Liver (tissue), 7 donors: ENCODE measurements at regions not wholly inside any gene's neighbourhood (a gene's known extent, or its start where the extent isn't known, plus 50 kb on each side); places are given as distances from the start of the nearest gene placed in this dataset.

Experiments used
- DNase-seq: peaks from one replicate; pipeline ENCODE4 v3.0.0-alpha.2; 2017; ENCODE audit warnings: low spot score
- H3K27ac ChIP-seq, 2 donors: one replicate each; pipeline ENCODE4 v1.7.0; 2013; ENCODE audit warnings: inconsistent platforms in 2 of 2, low read length in 2 of 2, control low read depth in 1 of 2, low read depth in 1 of 2, mild to moderate bottlenecking in 1 of 2
- H3K27me3 ChIP-seq, 4 donors: one replicate each; pipeline versions ENCODE4 v1.6.1 to v1.7.0; 2013; ENCODE audit warnings: low read length in 3 of 4, inconsistent platforms in 1 of 4, mild to moderate bottlenecking in 1 of 4, moderate library complexity in 1 of 4; ENCODE audit not compliant: control insufficient read depth in 4 of 4, insufficient read depth in 4 of 4
- H3K36me3 ChIP-seq, 4 donors: one replicate each; pipeline versions ENCODE4 v1.6.1 to v1.7.0; 2013; ENCODE audit warnings: low read length in 3 of 4, mild to moderate bottlenecking in 3 of 4, low read depth in 1 of 4, moderate library complexity in 1 of 4; ENCODE audit not compliant: control insufficient read depth in 4 of 4, insufficient read depth in 3 of 4
- H3K4me1 ChIP-seq, 4 donors: one replicate each; pipeline versions ENCODE4 v1.6.1 to v1.7.0; 2013; ENCODE audit warnings: low read length in 3 of 4, mild to moderate bottlenecking in 3 of 4, moderate library complexity in 1 of 4; ENCODE audit not compliant: control insufficient read depth in 4 of 4, insufficient read depth in 4 of 4
- H3K4me3 ChIP-seq, 3 donors: one replicate each; pipeline versions ENCODE4 v1.6.1 to v1.7.0; 2013; ENCODE audit warnings: low read length in 3 of 3, control low read depth in 1 of 3, low read depth in 1 of 3, mild to moderate bottlenecking in 1 of 3
- H3K9ac ChIP-seq, 2 donors: one replicate each; pipeline ENCODE4 v1.7.0; 2013; ENCODE audit warnings: low read length in 2 of 2, mild to moderate bottlenecking in 2 of 2, moderate library complexity in 2 of 2, control low read depth in 1 of 2, low read depth in 1 of 2
- H3K9me3 ChIP-seq, 4 donors: one replicate each; pipeline versions ENCODE4 v1.6.1 to v1.7.0; 2013; ENCODE audit warnings: low read length in 3 of 4; ENCODE audit not compliant: control insufficient read depth in 4 of 4
- ATF3 ChIP-seq: IDR thresholded peaks from 2 replicates; pipeline ENCODE4 v1.6.1; 2016; ENCODE audit warnings: antibody characterized with exemption
- EGR1 ChIP-seq, 2 donors: IDR thresholded peaks; 2 replicates each; pipeline ENCODE4 v1.6.1; 2016 to 2018; ENCODE audit warnings: antibody characterized with exemption in 2 of 2, low read depth in 2 of 2
- FOXA1 ChIP-seq: IDR thresholded peaks from 2 replicates; pipeline ENCODE4 v1.6.1; 2016; ENCODE audit warnings: antibody characterized with exemption
- GABPA ChIP-seq, 2 donors: IDR thresholded peaks in 1 of 2; conservative IDR thresholded peaks in 1 of 2; 2 replicates each; pipeline ENCODE4 v1.6.1; 2016; ENCODE audit warnings: antibody characterized with exemption in 2 of 2, mild to moderate bottlenecking in 1 of 2, moderate library complexity in 1 of 2
- HNF4A ChIP-seq, 2 donors: conservative IDR thresholded peaks; 2 replicates each; pipeline ENCODE4 v1.6.1; 2016; ENCODE audit warnings: antibody characterized with exemption in 2 of 2, mild to moderate bottlenecking in 2 of 2
- HNF4G ChIP-seq: IDR thresholded peaks from 2 replicates; pipeline ENCODE4 v1.6.1; 2016; ENCODE audit warnings: antibody characterized with exemption
- JUND ChIP-seq, 2 donors: IDR thresholded peaks; 2 replicates each; pipeline ENCODE4 v1.6.1; 2016; ENCODE audit warnings: antibody characterized with exemption in 2 of 2
- NR2F2 ChIP-seq: IDR thresholded peaks from 2 replicates; pipeline ENCODE4 v1.6.1; 2016; ENCODE audit warnings: antibody characterized with exemption
- RAD21 ChIP-seq, 2 donors: IDR thresholded peaks; 2 replicates each; pipeline ENCODE4 v1.6.1; 2016; ENCODE audit warnings: antibody characterized with exemption in 2 of 2, mild to moderate bottlenecking in 2 of 2
- REST ChIP-seq: IDR thresholded peaks from 2 replicates; pipeline ENCODE4 v1.6.1; 2016; ENCODE audit warnings: antibody characterized with exemption, mild to moderate bottlenecking
- RXRA ChIP-seq, 2 donors: IDR thresholded peaks; 2 replicates each; pipeline ENCODE4 v1.6.1; 2017 to 2018; ENCODE audit warnings: antibody characterized with exemption in 2 of 2, mild to moderate bottlenecking in 1 of 2
- YY1 ChIP-seq: IDR thresholded peaks from 2 replicates; pipeline ENCODE4 v1.6.1; 2016; ENCODE audit warnings: antibody characterized with exemption, mild to moderate bottlenecking
- ZBTB33 ChIP-seq: IDR thresholded peaks from 2 replicates; pipeline ENCODE4 v1.6.1; 2016; ENCODE audit warnings: antibody characterized with exemption
- WGBS: extraction: QIAGEN DNeasy Blood & Tissue Kit; methylation state at CpG from one replicate; pipeline ENCODE4 v1.1.7; 2013; 5-methylcytosine and 5-hydroxymethylcytosine counted together
- donor health status: healthy.
- donor health status: healthy.
- donor health status: healthy.
- donor health status: healthy.

- Histone ChIP-seq H3K27ac (no peak overlapping the region), H3K4me3 (no peak overlapping the region), H3K4me1 (peaks cover 0 to 8% (median 5%) of the 10 kb centered on the region in 4 donors), H3K9me3 (no peaks in the 10 kb centered on the region), H3K9ac (no peak overlapping the region), H3K27me3 (no peaks in the 10 kb centered on the region), H3K36me3 (no peaks in the 10 kb centered on the region)
- 96% methylated on average over 10 of the region's 10 CpGs for WGBS
- DNase-seq = no peak
- TF ChIP-seq RXRA (IDR thresholded peaks at IDR 0.05) = no peak
- TF ChIP-seq YY1 = no peak
- no peak for TF ChIP-seq GABPA (IDR thresholded peaks at IDR 0.05 in 1 of 2, conservative IDR thresholded peaks at IDR 0.05 in 1 of 2)
- TF ChIP-seq HNF4A (conservative IDR thresholded peaks at IDR 0.05) = no peak
- TF ChIP-seq NR2F2 = no peak
- TF ChIP-seq EGR1 (IDR thresholded peaks at IDR 0.05; ENCODE audit: low read depth in 2 of 2) = no peak
- no peak for TF ChIP-seq HNF4G
- TF ChIP-seq ATF3 = no peak
- no peak for TF ChIP-seq FOXA1
- TF ChIP-seq ZBTB33 = no peak
- no peak for TF ChIP-seq JUND (IDR thresholded peaks at IDR 0.05)
These were observed 60.7 kb upstream of the KIF26B start for GRCh38 chr1:245094092-245094491.

DNA sequence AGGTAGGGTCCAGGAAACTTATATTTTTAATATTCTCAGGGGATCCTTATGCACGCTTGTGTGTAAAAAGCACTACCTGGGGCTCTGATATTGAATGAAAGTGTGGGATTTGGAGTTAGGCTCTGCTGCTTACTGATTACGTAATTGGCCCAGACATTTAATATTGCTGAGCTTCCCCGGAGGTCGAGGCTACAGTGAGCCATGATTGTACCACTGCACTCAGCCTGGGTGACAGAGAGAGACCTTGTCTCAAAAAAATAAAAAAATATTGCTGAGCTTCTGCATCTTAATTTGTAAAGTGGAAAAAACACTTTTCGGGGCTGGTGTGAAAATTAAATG lies 62.2 kb upstream of the KIF26B start:
- Histone ChIP-seq H3K27me3 (no peaks in the 10 kb centered on the region), H3K27ac (no peak overlapping the region), H3K9ac (no peak overlapping the region), H3K36me3 (no peaks in the 10 kb centered on the region), H3K4me1 (peaks cover 0 to 8% (median 5%) of the 10 kb centered on the region in 4 donors), H3K9me3 (no peaks in the 10 kb centered on the region), H3K4me3 (no peak overlapping the region)
- TF ChIP-seq REST (no peak), RAD21 (IDR thresholded peaks at IDR 0.05) (no peak), JUND (IDR thresholded peaks at IDR 0.05) (no peak)
- DNase-seq = no peak
- 73% methylated on average over 5 of the region's 5 CpGs for WGBS
